GM12892 (cell line): ENCODE measurements at regions not wholly inside any gene's neighbourhood (a gene's known extent, or its start where the extent isn't known, plus 50 kb on each side); places are given as distances from the start of the nearest gene placed in this dataset.

Experiments used
- POLR2A ChIP-seq: IDR thresholded peaks from 2 replicates; pipeline ENCODE4 v1.6.1; 2011; ENCODE audit warnings: low read depth, low read length, control low read depth
- TAF1 ChIP-seq: IDR thresholded peaks from 2 replicates; pipeline ENCODE4 v1.6.1; 2011; ENCODE audit warnings: low read depth, mild to moderate bottlenecking, control low read depth, low read length, borderline replicate concordance

GRCh38 chr2:22734373-22735045 is 650.5 kb upstream of the KLHL29 start:
- no peak for TF ChIP-seq POLR2A
- TF ChIP-seq TAF1 = no peak
